GM19467 (cell line): ENCODE measurements at regions not wholly inside any gene's neighbourhood (a gene's known extent, or its start where the extent isn't known, plus 50 kb on each side); places are given as distances from the start of the nearest gene placed in this dataset.

Experiments used
- ATAC-seq: cut with Tn5 transposase; IDR thresholded peaks from one replicate; pipeline ENCODE4 v1.9.1; 2021; ENCODE audit warnings: mild to moderate bottlenecking, moderate library complexity; ENCODE audit not compliant: unreplicated experiment

DNA sequence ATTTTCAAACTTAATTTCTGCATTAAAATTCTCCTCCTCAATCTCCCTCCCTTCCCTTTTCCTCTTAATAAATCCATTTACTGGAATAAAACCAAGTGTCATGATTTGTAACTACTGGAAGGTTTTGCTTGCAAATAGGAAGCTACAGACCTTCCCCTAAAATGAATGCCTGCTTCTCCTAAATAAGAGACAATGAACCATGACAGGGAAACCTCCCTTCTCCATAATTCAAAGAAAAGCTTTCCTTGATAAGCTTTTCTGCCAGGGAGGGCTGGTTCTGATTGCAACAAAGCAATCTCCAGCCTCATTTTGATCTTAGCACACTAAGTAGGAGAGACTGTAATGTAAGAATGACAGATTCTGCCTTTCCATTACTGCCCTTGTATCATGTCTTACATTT is 111.0 kb upstream of the CDH20 start:
- ATAC-seq = no peak

DNA sequence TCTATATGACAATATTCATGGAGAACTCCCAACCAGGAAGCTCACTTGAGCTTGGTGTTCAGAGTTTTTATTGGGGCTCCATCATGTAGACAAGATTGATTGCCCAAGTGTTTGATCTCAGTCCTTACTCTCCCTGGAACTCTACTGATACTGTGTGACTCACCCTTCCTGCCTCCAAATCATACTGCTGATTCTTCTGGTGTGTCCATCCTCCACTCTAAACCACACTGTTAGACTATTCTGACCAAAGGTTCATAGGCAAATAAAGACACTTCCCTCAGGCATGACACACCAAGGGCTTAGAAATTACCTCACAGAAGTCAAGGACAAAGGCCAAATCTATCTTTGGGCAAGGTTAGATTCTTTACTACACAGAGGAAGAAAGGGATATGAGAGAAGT is 107.9 kb upstream of the CDH20 start:
- no peak for ATAC-seq

DNA sequence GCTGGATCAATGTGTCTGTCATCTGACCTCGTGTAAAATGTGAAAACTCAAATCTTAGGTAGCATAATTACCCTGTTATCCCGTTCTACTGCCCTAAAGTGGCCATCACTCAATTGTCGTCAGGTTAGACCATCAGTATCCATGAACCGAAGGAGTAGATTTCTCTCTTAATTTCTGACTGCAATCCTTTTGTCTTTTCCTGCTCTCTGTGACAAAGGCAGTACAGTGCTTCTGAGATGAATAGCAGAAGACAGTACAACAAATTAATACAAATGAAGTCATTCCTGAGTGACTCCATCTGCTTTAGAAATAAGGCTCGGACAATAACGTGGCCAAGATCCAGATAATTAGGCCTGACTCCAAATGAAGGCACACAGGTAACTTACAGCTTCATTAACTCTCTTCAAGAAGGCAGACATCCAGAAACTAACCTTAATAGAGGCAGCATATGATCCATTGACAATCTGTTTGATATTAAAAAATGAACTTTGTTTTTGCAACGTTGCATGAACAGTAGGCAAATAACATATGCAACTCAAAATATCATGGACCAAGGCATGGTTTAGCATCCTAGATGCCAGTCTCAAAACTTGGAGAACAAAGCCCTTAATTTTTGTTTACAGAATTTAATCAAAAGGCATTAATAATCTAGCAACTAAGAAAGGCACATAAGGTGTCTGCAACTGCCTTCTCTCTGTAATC is 96.7 kb upstream of the CDH20 start:
- ATAC-seq = no peak

DNA sequence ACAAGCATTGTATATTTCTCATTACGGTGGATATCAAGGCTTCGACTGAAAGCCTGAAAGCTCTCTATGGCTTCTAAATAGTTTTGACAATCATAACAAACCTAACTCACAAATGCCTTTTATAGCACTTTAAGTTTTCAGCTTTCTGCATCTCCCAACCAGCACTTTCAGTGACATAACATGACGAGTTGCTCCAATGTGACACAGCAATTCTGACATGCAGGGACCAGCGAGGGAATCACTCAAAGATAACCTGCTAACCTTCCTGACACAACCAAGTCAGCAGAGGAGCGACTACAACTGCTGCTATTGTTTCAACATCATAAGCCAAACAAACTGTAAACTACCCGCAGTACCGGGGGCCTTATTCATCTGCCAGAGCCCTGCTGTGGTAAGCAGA is 95.7 kb upstream of the CDH20 start:
- no peak for ATAC-seq

DNA sequence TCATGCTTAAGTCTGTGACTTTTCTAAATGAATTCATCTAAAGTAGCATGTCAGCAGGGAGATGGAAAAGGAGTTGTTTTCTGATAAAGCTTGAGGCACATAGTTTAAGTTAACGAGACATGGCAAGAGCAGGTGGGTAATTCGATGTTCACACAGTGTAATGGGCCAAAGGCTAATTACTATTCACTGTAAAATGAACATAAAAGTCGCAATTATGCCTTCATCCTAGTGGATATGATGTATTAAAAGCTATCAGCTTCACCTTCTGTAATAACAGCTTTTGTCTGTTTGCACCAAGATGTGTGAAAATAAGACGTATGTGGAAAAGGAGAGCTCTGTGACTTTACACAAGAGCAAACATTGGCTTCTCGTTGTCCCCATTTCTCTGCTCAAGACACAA is 94.2 kb upstream of the CDH20 start:
- no peak for ATAC-seq

DNA sequence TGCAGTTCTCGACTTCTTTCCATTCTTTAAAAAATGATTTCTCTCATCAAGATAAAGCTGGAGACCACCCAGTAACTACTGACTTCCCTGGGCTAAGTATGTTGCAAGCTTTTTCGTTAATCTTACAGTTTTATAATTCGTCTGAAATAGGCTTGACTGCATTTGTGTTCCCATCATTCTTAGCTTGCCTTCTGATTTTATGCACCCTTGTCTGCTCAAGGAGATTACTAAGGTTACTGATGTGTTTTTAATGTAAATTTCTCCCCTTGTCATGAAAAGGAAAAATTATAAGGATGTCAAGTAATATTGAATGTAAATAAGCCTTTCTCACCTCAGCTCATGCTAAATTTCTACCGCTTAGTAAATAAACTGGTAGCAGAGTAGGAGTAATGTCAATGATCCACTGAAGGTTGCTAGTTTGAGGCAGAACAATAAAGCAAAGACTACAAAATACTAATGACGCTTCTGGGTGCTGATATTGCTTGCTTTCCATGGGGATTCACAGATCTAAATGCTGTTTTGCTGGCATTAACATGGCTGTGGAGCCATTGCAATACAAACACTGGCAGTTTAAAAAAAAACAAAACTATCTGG is 91.9 kb upstream of the CDH20 start:
- no peak for ATAC-seq

DNA sequence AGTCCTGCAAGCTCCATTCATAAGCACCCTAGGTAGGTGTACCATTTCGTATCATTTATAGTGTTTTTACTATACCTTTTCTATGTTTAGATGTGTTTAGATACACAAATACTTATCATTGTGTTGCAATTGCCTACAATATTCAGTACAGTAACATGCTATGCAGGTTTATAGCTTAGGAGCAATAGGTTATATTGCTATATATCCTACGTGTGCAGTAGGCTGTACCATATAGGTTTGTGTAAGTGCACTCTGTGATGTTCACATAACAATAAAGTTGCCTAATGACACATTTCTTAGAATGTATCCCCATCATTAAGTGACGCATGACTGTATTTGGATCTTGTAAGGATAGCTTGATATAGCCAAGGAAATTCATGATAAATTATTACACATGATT is 88.6 kb upstream of the CDH20 start:
- no peak for ATAC-seq

DNA sequence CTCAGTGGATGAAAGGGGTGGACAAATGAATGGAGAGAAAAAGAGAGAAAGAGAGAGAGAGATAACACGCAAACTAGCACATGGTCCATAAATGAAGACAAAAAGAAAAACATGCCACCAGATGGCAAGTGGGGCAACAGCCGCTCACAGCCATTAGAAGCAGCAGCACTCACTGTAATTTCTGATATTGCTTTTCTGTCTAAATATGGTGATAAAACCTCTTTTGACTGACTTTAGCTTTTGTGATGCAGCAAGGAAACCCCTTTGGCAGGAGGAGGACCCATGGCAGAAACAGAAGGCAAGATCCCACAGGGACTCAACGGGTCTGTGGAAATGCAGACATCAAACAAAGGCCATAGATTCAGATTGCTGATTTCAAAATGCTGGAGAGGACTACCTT is 88.0 kb upstream of the CDH20 start:
- ATAC-seq = no peak

DNA sequence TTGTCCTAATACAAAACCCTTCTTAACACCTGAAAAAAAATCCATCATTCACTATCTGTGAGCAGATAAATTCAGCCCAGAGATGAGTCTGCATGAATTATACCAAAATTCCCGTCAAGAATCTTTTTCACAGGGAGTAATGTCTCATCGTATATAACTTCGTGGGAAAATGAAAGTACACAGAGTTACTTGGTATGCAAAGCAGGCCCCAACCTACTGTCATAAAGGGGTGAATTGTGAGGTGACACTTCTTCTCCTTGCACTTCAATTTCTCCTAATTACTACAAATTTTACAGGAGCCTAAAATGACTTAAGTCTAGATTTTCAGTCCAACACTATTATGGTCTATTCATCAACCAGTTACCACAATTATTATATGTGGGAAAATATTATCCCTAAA is 84.6 kb upstream of the CDH20 start:
- ATAC-seq = no peak

DNA sequence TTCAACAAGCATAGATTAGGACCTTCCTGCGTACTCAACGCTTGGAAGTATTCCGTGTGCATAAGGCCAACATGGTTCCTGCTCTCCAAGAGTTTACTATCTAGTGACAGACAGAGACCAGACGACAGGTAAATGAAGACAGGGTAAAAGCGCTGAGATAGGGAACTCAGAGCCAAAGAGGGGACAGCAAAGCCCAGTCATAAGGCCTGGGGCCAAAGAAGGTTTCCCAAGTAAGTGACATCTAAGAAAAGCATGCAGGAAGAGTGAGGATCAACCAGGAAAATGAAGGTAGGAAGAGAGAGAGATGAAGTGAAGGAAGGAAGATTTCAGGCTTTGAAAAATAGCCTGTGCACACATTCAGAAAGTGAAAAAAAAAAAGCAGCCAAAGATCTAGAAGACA is 76.9 kb upstream of the CDH20 start:
- no peak for ATAC-seq

DNA sequence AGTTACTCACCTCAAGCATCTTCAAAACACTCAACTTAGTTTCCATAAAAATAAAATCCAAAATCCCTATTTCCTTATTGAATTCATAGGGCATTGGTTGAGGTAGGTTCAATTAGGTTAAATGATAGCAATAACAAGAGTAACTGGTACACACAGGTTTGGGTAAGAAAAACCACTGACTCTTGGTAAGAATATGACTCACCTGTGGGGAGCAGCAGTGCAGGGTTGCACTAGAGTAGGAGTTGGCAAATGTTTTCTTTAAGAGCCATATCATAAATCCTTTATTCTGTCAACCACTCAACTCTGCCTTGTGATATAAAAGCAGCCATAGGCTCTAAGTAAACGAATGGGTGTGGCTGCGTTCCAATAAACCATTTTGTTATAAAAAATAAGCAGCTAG is 71.4 kb upstream of the CDH20 start:
- ATAC-seq = no peak

DNA sequence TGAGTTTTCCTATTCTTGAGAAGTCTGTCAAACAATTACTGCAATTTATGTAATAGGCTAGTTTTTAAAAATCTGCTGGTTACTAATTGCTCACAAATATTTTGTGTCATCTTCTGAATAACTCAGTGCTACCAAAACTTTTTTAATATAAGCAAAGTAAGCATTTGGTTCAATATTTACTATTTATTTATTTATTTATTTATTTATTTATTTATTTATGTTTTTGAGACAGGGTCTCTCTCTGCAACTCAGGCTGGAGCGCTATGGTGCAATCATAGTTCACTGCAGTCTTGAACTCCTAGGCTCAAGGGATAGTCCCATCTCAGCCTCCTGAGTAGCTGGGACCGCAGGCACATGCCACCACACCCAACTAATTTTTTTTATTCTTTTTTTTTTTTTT is 60.4 kb upstream of the CDH20 start:
- ATAC-seq = no peak

DNA sequence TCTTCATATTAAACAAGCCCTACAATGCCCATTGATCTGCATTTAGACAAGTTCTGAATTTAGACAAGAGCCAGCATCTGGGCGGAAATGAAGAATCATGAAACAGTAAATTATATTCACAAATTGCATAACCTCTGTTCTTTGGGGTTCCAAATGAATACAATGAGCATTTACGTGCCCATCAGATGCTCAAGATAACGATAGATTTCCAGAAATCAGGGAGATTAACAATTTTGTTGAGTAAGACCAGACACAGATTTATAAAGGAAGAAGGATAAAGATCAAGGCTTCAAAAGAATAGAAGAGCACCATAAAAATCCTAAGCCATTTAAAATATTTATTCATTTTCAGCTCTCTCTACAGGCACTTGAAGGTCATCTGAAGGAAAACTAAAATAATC is 59.7 kb upstream of the CDH20 start:
- ATAC-seq = no peak

DNA sequence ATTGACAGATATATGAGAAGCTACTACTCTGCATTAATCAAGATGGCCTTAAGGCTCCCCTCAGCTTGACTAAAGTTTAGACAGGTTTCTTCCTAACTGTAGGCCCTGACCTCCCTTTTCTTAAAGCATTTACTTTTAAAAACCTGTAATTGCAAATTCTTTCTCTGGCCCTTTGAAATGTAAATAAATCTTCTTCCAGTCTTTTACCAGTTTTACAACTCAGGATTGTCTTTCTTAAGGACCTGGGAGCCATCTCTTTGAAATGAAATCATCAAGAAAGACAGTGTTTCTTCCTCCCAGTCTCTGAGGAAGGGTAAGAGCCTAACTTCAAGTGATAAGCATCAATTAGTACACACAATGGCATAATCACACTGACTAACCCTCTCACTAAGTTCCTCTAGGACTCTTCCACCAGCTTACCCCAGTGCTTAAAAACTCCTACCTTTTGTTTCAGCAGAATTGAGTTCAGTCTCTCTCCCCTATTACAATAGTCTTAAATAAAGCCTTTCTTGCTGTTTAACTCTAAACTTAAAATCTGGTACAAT is 58.7 kb upstream of the CDH20 start:
- no peak for ATAC-seq

DNA sequence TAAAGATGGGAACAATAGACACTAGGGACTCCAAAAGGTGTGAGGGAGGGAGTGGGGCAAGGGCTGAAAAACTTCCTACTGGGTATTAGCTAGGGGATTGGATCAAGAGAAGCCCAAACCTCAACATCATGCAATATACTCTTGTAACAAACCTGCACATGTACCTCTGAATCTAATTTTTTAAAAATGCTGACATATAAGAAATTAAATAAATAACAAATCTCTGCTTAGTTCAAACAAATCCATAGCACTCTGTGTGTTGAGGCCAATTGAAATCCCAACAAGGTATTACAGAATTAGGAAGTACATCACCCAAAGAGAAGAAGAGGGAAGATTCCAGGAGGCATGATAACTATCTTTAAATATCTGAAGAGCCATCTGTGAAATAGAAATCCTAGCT is 55.4 kb upstream of the CDH20 start:
- ATAC-seq = no peak

DNA sequence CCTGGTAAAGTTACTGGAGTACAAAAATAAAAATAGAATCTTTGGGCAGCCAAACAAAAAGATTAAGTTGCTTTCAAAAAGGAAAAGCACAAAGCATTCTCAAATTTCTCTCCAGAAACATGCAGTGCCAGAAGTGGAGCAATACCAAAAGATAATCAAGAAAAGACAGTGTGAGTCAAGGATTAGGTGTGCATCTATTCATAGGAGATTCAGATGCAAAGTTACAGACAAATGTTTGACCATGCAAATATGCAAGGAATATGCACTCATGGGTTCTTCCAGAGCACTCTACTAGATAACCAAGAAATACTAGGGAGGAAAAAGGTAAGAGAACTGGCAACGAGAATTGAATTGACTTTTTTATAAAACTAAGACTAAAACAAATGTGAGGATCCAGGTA is 51.8 kb upstream of the CDH20 start:
- no peak for ATAC-seq

DNA sequence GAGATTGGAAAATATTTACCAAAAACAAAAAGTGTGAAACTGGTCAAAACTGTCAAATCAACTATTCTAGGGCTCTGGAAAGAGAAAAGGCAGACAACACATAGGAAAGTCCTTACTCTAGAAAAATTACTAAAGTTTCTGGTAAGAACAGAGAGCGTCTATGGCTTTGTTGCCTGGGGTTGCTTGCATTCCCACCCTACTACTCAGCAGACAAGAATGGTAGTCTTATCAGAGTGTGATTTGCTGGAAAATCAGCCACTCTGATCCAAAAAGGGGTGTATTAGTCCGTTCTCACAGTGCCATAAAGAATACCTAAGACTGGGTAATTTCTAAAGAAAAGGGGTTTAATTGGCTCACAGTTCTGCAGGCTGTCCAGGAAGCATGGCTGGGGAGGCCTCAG is 50.3 kb upstream of the CDH20 start:
- ATAC-seq = no peak
